LNCaP clone FGC (cell line): ENCODE measurements at regions not wholly inside any gene's neighbourhood (a gene's known extent, or its start where the extent isn't known, plus 50 kb on each side); places are given as distances from the start of the nearest gene placed in this dataset.

Experiments
- DNase-seq: peaks from one replicate; pipeline ENCODE4 v3.0.0-alpha.2; 2011; ENCODE audit warnings: low read depth
- H3K4me3 ChIP-seq: 2 replicates; pipeline ENCODE4 v1.5.1; 2011; ENCODE audit warnings: mild to moderate bottlenecking, low read depth, low read length, control low read depth
- CTCF ChIP-seq: IDR thresholded peaks from 2 replicates; pipeline ENCODE4 v1.5.1; 2012; ENCODE audit warnings: mild to moderate bottlenecking; ENCODE audit not compliant: control insufficient read depth, insufficient read depth; ENCODE audit errors: extremely low read depth

DNA sequence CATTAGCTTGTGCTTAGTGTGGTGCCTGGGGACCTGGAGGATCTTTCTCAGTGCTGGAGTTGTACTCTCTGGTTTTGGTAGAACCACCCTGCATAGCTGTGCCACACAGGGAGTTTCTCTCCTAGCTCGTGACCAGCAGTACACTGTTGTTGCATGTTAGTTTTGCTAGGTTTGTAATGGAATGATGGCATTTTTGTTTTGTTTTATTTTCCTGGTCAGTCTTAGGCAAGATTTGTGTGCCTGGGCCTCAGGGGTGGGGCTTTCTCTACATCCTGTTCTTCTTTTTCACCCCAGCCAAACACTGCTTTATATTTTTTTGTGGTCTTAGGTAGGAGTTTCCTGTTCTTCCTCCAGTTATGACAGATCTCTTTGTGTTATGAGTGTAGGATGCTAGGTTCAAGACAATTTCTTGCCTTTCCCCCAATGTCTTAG is 534.5 kb upstream of the KCNMB2 start:
- TF ChIP-seq CTCF, result no peak
- DNase-seq, result no peak
- H3K4me3 ChIP-seq, result no peak overlapping the region

DNA sequence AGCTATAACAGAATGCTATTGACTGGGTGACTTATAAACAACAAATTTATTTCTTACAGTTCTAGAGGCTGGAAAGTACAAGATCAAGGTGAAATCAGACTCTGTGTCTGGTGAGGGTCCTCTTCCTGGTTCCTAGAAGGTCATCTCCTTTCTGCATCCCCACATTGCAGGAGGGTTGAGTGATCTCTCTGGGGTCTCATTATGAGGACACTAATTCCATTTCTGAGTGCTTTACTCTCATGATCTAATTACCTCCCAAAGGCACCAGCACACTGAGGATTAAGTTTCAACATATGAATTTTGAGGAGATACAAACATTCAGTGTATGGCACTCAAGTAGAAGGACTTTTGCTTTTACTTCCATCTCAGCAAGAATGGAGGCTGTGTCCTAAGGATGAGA is 534.1 kb upstream of the KCNMB2 start:
- no peak overlapping the region for H3K4me3 ChIP-seq
- no peak for DNase-seq
- TF ChIP-seq CTCF, result no peak

- no peak for DNase-seq
- no peak for TF ChIP-seq CTCF
- no peak overlapping the region for H3K4me3 ChIP-seq
Observed at GRCh38 chr3:178003756-178004155, 532.5 kb upstream of the KCNMB2 start.

- no peak for DNase-seq
- no peak for TF ChIP-seq CTCF
- H3K4me3 ChIP-seq, result no peak overlapping the region
Observed at GRCh38 chr3:178005961-178006360, 530.3 kb upstream of the KCNMB2 start.

GRCh38 chr3:178010306-178010705 is 525.9 kb upstream of the KCNMB2 start:
- no peak overlapping the region for H3K4me3 ChIP-seq
- DNase-seq, result no peak
- no peak for TF ChIP-seq CTCF

DNA sequence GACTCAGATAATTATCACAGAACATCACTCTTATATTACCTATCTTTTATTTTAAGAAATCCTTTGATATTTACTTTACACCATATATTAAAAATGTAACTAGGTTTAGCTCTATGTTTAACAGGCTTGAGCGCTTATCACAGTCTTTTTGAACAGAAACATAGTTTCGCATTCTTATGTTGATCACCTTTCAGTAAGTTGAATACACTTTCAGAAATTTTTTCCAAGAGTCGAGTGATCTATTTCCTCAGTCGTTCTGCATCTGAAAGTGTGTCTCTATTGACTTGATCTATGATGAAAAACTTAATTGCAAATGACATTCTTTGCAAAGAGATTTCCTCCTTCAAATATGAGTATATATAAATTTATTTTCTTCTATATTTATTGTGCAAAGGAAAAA is 516.6 kb upstream of the KCNMB2 start:
- no peak for TF ChIP-seq CTCF
- H3K4me3 ChIP-seq, result no peak overlapping the region
- no peak for DNase-seq

DNA sequence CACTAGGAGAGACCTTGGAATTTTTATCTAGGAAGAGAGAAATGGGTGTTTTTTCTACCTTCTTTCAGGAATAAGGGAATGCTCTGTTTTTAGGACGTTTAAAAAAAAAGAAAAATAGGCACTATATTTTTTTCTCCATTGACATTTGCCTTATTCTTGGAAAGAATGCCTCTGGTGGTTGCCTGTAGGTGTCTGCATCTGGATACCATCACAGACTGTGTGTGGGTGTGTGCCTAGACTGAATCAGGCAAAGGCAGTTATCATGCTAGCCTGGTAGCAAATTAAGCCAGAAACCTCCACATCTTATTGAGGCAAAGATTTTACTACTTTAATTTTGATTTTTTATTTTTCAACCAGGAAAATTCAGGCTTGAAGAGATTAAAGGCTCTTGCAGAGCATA is 513.6 kb upstream of the KCNMB2 start:
- no peak for DNase-seq
- no peak for TF ChIP-seq CTCF
- H3K4me3 ChIP-seq, result no peak overlapping the region
